Stimulated activated naive CD4-positive, alpha-beta T cell (primary cell): ENCODE measurements at regions not wholly inside any gene's neighbourhood (a gene's known extent, or its start where the extent isn't known, plus 50 kb on each side); places are given as distances from the start of the nearest gene placed in this dataset.
"Not testable (repeated sequence)": the region's sequence is repeated elsewhere in the genome, so short reads cannot be mapped to it uniquely, and the experiment has no call there.

Experiments
- DNase-seq, 6 experiments: peaks; one replicate each; lab custom pipeline; 2025; lab: John Stamatoyannopoulos, UW

DNA sequence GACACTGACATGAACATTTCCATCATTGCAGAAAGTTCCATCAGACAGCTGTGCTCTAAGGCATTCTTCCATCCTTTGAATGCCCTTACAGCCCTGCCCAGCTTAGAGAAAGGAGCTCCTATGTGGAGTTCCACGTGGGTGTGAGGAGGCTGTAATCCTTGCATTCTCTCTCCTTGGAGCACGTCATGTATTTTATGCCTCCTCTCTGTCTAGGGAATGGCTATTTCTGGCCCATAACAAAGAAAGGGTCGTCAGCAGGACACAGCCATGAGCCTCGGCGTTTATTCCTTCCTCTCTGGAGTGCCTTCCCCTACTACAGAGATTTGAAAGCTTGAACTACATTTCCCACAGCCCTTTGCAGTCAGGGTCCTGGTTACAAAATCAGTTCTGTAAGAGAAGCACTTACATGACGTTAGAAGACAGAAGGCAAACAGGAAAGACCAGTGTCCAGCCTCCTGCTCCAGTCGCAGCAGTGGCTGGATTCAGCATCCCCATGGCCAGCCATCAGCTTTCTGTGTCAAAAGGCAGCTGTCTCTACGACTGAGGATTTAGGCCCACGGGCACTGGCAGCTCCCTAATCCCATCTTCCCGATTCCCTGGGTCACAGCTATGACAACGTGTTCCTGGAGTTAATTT is 234.9 kb downstream of the TFCP2L1 start:
- no peak for DNase-seq

DNA sequence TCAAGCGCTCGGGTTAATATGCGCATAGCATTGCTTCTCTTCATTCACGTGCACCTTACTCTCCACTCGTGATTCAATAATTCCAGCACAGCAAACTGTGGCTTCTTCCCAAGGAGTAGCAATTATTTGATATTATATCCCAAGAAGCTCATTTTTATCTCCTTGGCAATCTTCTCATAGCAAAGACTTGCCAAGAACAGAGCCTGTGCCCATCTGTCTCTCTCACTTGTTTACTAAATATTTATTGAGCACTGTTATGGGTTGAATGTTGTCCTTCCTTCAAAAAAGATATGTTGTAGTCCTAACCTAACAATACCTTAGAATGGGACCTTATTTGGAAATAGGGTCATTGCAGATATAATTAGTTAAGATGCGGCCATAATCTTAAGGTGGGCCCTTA is 233.7 kb downstream of the TFCP2L1 start:
- DNase-seq, result no peak

DNA sequence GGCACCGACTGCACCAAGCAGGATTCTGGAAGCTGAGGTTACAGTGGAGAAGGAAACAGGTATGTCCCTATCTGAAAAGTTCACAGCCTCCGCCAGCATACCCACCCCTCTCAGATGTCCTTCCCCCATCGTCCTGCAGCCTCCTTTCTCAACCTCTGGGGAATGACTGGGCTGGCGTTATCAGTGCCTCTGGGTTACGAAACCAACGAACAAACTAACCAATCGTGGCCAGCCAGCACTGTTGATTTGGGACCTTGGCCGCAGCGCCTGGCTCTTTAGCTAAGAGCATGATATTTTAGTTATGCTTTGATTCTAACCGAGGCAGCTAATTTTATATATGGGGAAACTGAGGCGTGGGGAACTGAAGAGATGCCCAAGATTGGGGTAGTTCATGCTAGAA is 233.0 kb downstream of the TFCP2L1 start:
- no peak for DNase-seq

DNA sequence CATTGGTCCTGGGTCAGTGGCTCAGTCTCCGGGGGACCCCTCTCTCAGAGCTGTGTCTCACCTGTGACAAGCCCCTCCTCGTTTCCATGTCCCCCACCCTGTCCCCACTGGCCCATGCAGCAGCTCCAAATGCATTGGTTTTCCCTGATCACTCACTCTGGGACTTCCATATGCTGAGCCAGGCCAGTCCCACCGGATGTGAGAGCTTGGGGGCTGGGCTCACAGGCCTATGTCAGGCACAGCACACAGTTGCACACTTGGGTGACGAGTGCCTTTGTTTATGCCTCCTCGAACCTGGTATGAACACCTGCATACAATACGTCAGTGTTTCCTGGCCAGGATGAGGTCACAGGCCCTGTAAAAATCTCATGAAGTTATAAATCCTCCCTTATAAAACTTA is 232.5 kb downstream of the TFCP2L1 start:
- DNase-seq, result no peak

DNA sequence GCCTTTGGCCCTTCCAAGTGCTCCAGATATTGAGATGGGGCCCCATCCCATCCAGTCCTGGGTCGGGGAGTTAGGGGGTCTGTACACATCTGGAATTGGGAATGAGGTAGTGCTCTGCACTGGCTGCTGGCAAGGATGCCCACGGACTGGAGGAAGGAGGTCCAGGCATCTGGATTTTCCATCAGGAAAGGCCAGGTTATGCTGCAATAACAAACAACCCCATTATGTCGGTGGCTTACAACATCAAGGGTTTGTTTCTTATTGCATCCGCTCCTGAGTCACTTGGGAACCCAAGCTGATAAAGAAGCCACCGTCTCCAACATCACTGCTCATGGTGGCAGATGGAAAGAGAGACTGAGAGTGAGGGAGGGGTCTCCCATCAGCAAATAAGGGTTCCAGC is 229.9 kb downstream of the TFCP2L1 start:
- DNase-seq, result no peak

DNA sequence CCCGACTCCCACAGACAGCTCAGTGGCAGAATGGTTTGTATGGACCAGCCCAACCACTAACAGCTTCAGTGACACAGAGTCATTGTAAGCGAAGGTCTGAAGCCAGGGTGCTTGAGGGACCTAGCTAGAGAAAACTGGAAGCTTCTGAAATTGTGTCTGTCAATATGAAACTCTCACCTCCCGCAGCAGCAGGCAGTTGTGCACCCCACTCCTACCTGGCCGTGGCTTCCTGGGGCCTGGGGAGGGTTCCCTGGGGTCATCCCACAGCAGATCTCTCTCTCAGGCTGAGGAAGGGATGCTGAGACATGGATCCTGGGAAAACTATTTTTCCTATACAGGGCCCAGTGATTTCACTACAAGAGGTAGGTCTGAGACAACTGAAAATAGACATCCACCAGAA is 229.5 kb downstream of the TFCP2L1 start:
- no peak for DNase-seq

DNA sequence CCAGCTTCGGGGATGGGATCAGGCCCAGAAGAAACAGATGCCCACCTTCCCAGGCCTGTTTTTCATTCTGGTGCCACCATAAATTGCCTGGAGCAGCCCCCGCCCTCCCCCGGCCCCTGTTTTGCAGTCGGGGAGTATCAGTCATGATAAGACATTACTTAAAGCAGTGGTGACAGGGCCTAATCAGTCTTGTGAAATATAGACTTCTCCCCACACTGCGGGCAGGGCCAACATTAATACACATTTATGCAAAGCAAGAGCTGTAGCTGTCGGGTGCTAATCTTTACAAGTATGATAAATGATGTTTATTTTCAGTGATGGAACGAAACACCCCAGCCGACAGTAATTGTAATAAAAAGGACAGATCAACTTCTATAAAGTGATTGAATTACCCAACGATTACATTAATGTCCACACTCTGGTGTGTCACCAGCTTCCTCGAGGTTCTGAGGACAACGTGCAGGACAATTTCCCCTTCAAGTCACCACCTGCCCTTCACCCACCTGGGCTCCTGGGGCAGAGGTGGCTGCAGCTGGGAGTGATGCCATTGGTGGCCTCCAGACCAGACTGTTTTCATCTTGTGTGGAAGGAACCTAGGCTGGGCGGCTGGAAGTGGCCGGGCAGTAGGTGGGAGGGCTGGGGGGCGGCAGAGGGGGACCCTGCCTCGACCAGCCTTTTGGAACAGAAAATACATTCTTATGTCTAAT is 226.0 kb downstream of the TFCP2L1 start:
- DNase-seq, result no peak

DNA sequence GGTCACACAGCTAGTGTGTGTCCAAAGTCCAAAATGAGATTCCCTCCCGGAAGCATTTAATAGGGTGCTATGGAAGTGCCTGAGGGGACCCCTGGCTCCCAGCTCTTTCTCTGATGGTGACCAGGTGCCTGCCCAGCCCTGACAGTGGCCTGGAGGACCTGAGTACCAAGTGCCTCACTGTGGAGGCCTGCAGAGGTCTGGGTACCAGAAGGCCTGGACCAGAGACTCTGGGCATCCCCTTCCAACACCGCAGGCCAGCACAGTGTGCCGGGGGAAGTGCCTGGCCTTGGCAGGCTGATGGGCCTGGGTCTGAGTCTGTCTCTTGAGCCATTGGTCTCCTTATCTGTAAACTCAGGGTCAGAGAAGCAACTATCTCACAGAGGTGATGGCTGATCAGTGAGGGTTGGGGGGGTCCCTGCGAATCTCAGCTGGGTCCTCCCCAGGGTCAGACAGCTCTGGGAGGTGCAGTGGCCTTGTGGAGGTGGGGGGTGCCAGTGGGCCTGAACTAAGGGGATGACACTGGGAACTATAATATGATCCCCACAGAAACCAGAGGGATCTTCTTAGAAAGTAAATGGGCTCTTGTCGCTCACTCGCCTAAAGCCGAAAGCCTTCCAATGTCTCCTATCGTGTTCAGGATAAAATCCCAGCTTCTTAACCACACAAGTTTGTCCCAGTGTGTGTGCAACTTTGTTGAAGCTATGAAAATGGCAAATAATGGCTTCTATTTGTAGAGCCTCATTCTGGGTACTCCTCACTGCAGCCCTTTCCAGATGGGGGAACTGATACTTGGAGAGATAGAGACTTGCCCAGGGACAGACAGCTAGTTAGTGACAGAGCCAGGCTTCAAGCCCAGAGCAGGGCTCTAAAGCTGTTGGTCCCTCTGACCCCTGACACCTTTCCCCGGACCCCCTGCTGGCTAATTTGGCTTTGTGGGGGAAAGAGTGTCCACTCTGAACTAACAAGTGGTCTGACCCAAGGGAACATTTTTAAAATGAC is 225.1 kb downstream of the TFCP2L1 start:
- DNase-seq, result no peak

DNA sequence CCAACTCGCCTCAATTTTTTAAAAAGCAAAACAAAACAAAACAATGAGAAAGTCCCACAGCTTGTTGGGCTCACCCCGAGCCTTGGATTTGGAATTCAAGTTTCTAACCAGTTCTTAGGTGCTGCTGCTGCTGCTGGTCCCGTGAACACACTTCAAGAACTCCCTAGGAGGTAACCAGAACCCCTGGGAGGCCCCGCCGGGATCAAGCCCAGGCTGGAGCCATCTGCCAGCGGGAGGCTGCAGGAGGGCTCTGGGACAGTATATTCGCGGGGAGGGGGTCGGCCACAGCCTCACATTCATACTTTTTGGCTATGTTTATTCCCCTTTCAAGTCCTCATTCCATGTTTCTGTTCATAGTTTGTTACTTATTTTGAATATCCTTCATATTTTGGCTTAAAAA is 223.4 kb downstream of the TFCP2L1 start:
- DNase-seq, result no peak

DNA sequence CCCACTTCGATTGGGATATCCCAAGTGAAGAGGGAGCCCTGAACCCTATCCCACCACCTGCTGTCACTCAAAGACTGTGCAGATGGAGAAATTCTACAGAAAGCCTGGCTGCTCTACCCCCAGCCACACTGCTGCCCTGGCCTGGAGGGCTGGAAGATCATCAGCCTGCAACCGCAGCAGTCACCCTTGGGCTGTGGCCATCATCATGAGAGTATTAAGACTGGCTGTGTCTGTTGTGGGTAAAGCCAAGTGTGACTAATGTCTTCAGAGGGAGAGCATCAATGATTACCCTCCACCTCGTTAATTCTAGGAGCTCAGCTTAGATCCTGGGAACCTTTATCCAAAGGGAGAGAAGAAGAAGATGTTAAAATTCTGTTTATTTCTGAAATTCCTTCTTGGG is 221.5 kb downstream of the TFCP2L1 start:
- DNase-seq, result no peak

DNA sequence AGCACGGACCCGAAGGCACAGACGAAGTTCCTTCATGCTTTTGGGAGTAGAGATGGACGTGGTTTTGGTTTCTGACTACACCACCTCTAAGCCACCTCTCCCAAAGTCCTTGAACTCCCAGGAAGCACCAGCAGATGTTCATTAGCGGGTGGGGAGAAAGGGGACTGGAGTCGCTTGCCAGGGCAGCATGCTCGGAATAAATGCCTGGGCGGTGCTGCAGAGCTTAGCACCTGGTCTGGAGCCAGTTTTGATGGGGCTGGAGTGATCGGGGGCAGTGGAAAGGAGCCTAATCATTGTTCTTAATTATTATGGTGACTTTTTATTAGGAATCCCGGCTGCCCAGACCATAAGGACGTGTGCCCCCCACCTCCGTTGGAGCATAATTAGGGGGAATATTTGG is 220.8 kb downstream of the TFCP2L1 start:
- no peak for DNase-seq

DNA sequence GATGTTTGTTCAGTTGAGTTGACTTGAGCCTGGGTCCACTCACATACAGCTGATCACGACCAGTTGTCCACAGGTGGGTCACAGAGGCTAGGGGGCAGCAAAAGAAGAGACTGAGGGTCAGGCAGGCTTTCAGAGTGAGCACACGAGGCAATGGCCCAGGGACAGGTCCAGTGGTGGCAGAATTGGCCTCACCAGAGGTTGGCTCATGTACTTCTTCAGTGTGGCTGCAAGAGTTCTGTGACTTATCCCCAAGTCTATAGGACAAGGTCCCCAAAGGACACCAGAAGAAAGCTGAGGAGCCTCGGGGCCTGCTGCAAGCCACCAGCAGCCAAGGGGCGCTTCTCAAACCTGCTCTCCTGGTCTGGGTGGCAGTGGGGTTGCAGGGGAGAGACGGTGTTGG is 219.8 kb downstream of the TFCP2L1 start:
- no peak for DNase-seq

DNA sequence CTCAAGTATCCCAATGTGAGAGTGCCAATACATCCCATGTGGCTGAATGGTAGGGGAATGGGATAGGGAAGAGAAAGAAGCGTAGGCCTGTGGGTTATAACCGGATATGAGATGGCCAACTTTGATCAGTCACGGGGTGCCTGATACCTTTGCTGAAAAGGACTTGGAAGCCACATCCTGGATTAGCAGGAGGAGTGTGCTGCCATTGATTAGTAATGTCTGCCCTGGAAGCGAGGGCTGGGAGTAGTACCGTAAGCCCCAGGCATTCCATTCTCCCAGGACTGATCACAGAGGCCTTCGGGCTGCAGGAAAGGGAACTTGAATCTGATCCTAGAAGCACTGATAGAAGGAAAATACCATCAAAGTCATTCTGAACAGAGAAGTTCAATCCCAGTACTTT is 218.5 kb downstream of the TFCP2L1 start:
- no peak for DNase-seq

DNA sequence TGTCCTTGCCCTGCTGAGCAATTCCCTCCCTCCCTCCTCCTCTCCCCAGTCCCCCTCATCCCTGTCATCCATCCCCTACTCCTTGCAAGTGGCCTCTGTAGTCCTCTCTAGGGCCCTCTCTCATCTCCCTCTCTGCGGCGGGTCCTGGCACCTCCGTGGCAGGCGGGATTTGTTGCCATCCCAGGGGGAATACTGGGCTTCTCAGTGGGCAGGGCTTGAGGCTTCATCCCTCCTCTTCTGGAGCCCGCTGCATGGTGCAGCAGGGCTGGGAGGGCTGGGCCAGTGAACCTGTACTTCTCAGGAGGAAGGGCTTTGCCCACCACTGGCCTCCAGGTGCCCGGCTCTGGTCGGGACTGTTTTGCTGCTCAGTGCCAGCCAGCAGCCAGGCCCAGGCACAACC is 216.2 kb downstream of the TFCP2L1 start:
- DNase-seq, result no peak

DNA sequence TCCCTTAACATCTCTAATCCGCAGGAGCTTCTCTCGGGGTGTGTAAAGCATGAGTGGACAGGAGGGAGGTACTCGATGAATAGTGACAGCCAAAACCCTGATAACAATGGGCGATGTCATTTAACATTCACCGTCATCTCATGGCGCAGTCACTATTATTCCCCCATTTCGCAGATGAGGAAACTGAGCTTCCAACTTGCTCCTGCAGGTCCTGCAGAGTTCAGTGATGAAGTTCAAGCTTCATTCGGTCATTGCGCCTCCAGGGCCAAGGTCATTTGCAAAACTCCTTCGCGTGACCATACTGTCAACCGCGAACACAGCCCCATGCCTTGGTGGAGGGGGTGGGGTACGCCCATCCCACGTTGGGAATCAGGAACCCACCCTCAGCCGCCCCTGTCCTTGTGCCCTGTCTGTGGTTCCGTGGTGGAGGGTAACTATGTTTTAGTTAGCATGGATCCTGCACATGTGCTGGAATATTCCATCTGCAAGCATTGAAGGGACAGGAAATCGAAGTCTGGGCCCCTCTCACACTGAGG is 215.5 kb downstream of the TFCP2L1 start:
- no peak for DNase-seq

DNA sequence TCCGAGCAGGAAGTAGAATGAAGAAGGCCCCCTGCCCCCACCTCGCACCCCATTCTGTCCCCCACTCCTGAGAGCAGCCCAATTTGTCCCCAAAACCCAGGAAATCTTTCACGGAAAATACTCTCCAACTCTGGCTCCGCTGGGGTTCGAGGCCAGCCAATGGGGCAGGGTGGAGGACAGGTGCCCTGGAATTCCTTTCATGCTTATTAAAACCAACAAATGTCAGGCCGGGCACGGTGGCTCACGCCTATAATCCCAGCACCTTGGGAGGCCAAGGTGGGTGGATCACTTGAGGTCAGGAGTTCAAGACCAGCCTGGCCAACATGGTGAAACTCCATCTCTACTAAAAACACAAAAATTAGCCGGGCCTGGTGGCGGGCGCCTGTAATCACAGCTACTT is 214.9 kb downstream of the TFCP2L1 start:
- DNase-seq, result not testable (repeated sequence)

DNA sequence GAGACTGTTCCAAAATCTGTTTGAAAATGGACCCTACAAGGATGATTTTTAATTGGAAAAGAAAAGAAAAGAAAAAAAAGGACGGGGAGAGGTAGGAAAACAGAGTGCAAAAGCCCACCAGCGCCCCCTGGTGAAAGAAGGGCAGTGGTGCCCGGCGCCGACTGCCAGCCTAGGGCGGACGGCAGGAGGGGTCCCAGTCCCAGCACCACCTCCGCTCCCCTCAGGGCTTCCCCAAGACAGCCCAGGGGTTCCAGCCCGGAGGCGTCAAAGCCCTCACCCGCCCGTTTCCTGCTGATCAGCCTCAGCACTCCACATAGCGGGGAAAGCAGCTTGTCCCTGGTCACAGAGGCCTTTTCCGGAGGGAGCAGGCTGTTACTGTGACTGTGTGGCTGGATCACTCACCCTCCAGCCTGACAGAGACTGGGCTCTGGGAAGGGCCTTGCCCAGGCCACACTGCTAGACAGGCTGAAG is 213.9 kb downstream of the TFCP2L1 start:
- no peak for DNase-seq

DNA sequence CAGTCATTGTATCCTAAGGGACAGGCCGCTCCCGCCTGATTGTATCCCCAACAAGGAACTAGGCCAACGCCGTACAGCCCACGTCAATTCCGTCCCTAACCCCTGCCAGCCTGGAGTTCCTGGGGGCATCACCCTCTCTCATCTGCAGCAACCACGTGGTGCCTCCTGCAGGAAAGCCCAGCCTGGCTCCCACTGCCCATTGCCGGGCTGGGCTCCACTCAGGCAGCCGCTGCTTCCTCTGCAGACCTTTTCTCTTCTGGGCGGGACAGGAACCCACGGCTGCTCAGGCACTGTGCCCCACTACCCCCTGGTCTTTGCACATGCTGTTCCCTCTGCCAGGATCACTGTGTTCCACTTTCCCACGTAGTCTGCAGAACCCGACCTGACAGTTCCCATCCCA is 212.2 kb downstream of the TFCP2L1 start:
- DNase-seq, result no peak

DNA sequence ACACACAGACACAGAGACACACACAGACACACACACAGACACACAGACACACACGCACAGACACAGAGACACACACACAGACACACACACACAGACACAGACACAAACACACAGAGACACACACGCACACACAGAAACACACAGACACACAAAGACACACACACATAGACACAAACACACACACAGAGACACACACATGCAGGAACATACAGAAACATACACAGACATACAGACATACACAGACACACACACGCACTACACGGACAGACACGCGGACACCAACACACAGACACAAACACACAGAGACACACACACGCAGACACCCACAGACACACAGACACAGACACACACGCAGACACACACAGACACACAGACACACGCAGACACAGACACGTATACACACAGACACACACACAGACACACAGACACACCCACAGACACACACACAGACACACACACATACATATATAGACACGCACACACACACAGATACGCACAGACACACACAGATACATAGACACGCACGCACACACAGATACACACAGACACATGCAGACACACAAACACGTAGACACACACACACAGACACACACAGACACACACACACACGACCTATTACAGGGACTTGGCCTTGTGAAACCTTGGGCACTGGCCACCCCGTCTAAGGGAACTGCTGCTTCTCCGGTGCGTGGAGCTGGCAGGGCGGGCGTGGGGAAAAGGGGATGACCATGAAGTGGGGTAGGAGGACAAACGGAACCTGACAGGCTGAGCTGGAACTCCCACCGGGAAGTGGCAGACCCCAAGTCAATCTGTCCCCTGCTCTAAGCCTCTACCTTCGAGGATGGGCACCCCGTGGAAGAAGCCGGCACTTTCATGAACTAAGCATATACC is 211.4 kb downstream of the TFCP2L1 start:
- no peak for DNase-seq

DNA sequence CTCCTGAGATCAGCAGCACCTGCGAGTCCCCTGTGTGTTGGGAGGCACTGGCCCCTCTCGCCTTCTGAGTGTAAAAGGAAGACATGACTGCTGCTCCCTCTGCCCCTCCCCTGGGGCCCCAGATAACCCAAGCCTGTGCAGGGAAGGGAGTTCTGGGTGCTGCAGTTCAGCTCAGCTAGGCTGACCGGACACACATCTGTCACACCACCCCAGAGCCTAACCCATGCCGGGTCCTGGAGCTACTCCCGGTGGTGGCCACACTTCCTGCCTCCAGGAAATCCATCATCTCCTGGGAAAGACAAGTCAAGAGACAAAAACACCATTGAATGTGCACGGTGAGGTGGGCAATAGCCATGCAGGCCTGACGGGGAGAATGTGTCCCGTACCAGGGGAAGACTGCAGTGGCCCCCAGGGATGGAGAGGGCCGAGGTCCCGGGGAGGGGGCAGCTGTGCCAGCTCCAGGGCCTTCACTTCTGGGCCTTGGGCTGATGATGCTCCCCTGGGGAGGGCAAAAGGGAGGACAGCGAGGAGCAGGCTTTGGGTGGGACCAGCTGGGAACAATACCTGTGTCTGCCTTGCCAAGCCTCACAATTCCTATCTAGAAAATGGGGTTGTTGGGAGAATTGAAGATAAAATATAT is 210.6 kb downstream of the TFCP2L1 start:
- no peak for DNase-seq

DNA sequence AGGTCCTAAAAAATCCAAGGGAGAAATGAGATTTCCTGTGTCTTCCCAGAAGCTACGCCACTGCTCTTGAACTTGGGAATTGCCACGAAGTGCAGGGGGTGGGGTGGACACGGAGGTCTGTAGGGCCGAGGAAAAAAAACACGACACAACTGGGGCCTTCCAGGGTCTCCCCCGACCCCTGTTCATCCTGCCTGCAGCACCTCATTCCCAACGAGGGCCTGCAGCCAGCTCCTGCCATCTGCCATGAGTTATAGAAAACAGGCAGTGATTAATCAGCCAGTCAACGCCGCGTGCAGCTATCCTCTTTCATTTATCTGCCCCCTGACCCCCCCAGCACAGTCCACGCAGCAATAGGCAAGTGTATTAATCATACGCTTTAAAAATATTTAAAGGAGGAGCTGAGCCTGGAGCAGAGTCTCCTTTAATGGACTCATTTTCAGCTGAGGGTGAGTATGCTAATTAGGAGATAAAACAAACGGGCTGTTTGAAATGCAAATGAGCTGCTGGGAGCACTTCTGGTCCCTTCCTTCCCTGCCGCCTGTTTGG is 209.9 kb downstream of the TFCP2L1 start:
- DNase-seq, result no peak
